Upper lobe of left lung (tissue), 4 donors: ENCODE measurements at regions not wholly inside any gene's neighbourhood (a gene's known extent, or its start where the extent isn't known, plus 50 kb on each side); places are given as distances from the start of the nearest gene placed in this dataset.

Experiments
- CTCF ChIP-seq, 6 experiments: fragments of 450-650 bp in 4 of 6; fragments of 200-600 bp in 2 of 6; sonication (generic) in 2 of 6; IDR thresholded peaks; one replicate each; pipeline ENCODE4 v1.5.1; 2016 to 2019; ENCODE audit warnings: antibody characterized with exemption in 6 of 6
- EP300 ChIP-seq, 4 donors: sonication (generic); formaldehyde crosslinking; IDR thresholded peaks; one replicate each; pipeline ENCODE4 v1.5.1; 2017; ENCODE audit warnings: antibody characterized with exemption in 4 of 4, control low read depth in 2 of 4
- POLR2A ChIP-seq, 4 donors: fragments of 450-650 bp; IDR thresholded peaks; one replicate each; pipeline ENCODE4 v1.5.1; 2016 to 2017; ENCODE audit warnings: antibody characterized with exemption in 4 of 4, mild to moderate bottlenecking in 2 of 4
- POLR2AphosphoS5 ChIP-seq, 2 donors: sonication (generic); formaldehyde crosslinking; IDR thresholded peaks; one replicate each; pipeline ENCODE4 v1.5.1; 2017; ENCODE audit warnings: antibody characterized with exemption in 2 of 2

DNA sequence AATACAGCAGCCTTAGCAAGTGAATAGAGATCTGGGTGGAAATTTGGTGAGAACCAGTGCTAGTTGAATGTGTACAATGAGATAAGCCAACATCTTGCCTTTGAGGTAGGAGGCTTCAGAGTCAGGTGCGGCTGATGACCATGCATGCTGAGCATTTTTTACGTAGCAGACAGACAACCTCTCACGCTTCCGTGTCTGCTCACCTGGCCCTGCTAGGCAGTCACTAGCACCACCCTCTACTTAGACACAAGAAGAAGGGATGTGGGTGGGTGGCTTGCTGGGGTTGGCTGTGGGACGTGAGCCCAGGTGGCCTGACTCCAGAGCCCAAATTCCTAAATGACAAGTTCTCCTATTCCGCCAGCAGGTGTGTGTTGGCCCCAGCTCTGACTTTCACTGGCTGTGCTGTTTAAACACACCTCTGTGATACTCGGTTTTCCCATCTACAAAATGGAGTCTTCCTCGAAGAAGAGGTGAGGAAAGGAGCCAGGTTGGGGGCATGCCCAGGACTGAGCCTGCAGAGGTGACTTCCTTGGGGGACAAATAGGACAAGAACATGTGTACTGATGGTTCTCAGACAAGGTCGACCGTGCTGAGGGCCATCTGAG lies 57.8 kb upstream of the BCL11B start:
- TF ChIP-seq CTCF (IDR thresholded peaks at IDR 0.05) (no peak), POLR2AphosphoS5 (IDR thresholded peaks at IDR 0.05) (no peak), POLR2A (IDR thresholded peaks at IDR 0.05) (no peak), EP300 (IDR thresholded peaks at IDR 0.05) (no peak)
